Upper lobe of left lung (tissue), 6 donors: ENCODE measurements at regions not wholly inside any gene's neighbourhood (a gene's known extent, or its start where the extent isn't known, plus 50 kb on each side); places are given as distances from the start of the nearest gene placed in this dataset.

Source experiments
- ATAC-seq, 2 donors: fragments of 200-7000 bp; cut with Tn5 transposase; one replicate each; pipeline ENCODE4 v1.9.1; 2022; ENCODE audit warnings: mild to moderate bottlenecking in 2 of 2, moderate library complexity in 2 of 2; ENCODE audit not compliant: low FRiP score in 2 of 2
- DNase-seq, 2 donors: peaks; one replicate each; pipeline ENCODE4 v3.0.0-alpha.2; 2019 to 2020
- H3K27ac ChIP-seq, 4 donors: fragments of 200-600 bp; sonication (generic); one replicate each; pipeline ENCODE4 v1.5.1; 2016 to 2019
- H3K27me3 ChIP-seq, 4 donors: fragments of 200-600 bp; sonication (generic); one replicate each; pipeline ENCODE4 v1.5.1; 2017 to 2019
- H3K36me3 ChIP-seq, 4 donors: fragments of 200-600 bp; sonication (generic); one replicate each; pipeline ENCODE4 v1.5.1; 2016 to 2019
- H3K4me1 ChIP-seq, 4 donors: fragments of 200-600 bp; sonication (generic); one replicate each; pipeline ENCODE4 v1.5.1; 2018 to 2019
- H3K4me3 ChIP-seq, 4 donors: fragments of 200-600 bp; sonication (generic); one replicate each; pipeline ENCODE4 v1.5.1; 2017 to 2019; ENCODE audit warnings: mild to moderate bottlenecking in 2 of 4, moderate library complexity in 1 of 4
- H3K9me3 ChIP-seq, 4 donors: fragments of 200-600 bp; sonication (generic); one replicate each; pipeline ENCODE4 v1.5.1; 2018 to 2019
- CTCF ChIP-seq, 6 experiments: fragments of 450-650 bp in 4 of 6; fragments of 200-600 bp in 2 of 6; sonication (generic) in 2 of 6; IDR thresholded peaks; one replicate each; pipeline ENCODE4 v1.5.1; 2016 to 2019; ENCODE audit warnings: antibody characterized with exemption in 6 of 6
- EP300 ChIP-seq, 4 donors: sonication (generic); formaldehyde crosslinking; IDR thresholded peaks; one replicate each; pipeline ENCODE4 v1.5.1; 2017; ENCODE audit warnings: antibody characterized with exemption in 4 of 4, control low read depth in 2 of 4
- POLR2A ChIP-seq, 4 donors: fragments of 450-650 bp; IDR thresholded peaks; one replicate each; pipeline ENCODE4 v1.5.1; 2016 to 2017; ENCODE audit warnings: antibody characterized with exemption in 4 of 4, mild to moderate bottlenecking in 2 of 4
- POLR2AphosphoS5 ChIP-seq, 2 donors: sonication (generic); formaldehyde crosslinking; IDR thresholded peaks; one replicate each; pipeline ENCODE4 v1.5.1; 2017; ENCODE audit warnings: antibody characterized with exemption in 2 of 2
- WGBS, 2 donors: methylation state at CpG; one replicate each; pipeline ENCODE4 v1.1.5; 2017 to 2018; 5-methylcytosine and 5-hydroxymethylcytosine counted together
- donor health status: DM: no; HTN: no; CAD: no; lungs with moderate emphysema.
- donor health status: DM: no; HTN: yes; CAD: no; lungs with severe emphysema.

- WGBS, 2 donors = 68 to 70% methylated on average over 7 of the region's 7 CpGs
- H3K4me3 ChIP-seq = peak overlapping the region in 2 of 4 donors; percentile 47 to 51
Observed at GRCh38 chr13:33541456-33541855, 255.9 kb upstream of the STARD13 start.

GRCh38 chr13:33541962-33542308 lies 256.4 kb upstream of the STARD13 start:
- ATAC-seq (no peak), DNase-seq (no peak)
- WGBS, 2 donors = 11 to 12% methylated on average over 8 of the region's 8 CpGs
- Histone ChIP-seq H3K4me3 (peak overlapping the region in 3 of 4 donors; percentile 26 to 51 (median 47)), H3K36me3 (no peaks in the 10 kb centered on the region), H3K9me3 (no peaks in the 10 kb centered on the region), H3K4me1 (peaks cover 27 to 31% (median 29%) of the 10 kb centered on the region in 4 donors), H3K27me3 (no peaks in the 10 kb centered on the region), H3K27ac (peak overlapping the region; percentile 90 to 100 (median 97))
- TF ChIP-seq POLR2A (IDR thresholded peaks at IDR 0.05) = peak in 1 of 4 donors; percentile 32
- TF ChIP-seq EP300 (IDR thresholded peaks at IDR 0.05) = no peak

More at GRCh38 chr13:33541456-33541855, 255.9 kb upstream of the STARD13 start:
- no peak for DNase-seq
- Histone ChIP-seq H3K9me3 (no peaks in the 10 kb centered on the region), H3K4me1 (peaks cover 27 to 35% (median 31%) of the 10 kb centered on the region in 4 donors), H3K27me3 (no peaks in the 10 kb centered on the region), H3K27ac (peak overlapping the region; percentile 90 to 100 (median 97)), H3K36me3 (no peaks in the 10 kb centered on the region)
- ATAC-seq = no peak
- no peak for TF ChIP-seq POLR2AphosphoS5 (IDR thresholded peaks at IDR 0.05)
- no peak for TF ChIP-seq CTCF (IDR thresholded peaks at IDR 0.05)
- TF ChIP-seq EP300 (IDR thresholded peaks at IDR 0.05) = no peak
- TF ChIP-seq POLR2A (IDR thresholded peaks at IDR 0.05) = no peak

GRCh38 chr13:33542309-33543088 lies 256.9 kb upstream of the STARD13 start:
- H3K36me3 ChIP-seq = no peaks in the 10 kb centered on the region
- DNase-seq (peak; percentile 98 to 100), ATAC-seq (peak; percentile 97 to 99)
- H3K27me3 ChIP-seq = no peaks in the 10 kb centered on the region
- no peaks in the 10 kb centered on the region for H3K9me3 ChIP-seq
- WGBS, 2 donors = 0% methylated on average over 16 to 45 of the region's 70 CpGs
- H3K4me1 ChIP-seq = peaks cover 26 to 28% (median 27%) of the 10 kb centered on the region in 4 donors
- TF ChIP-seq POLR2A (IDR thresholded peaks at IDR 0.05) (peak in 3 of 4 donors; percentile 49 to 81 (median 65)), EP300 (IDR thresholded peaks at IDR 0.05) (peak; percentile 87 to 95 (median 90)), CTCF (IDR thresholded peaks at IDR 0.05) (peak; percentile 60 to 98 (median 94)), POLR2AphosphoS5 (IDR thresholded peaks at IDR 0.05) (peak; percentile 92 to 93)
- peak overlapping the region; percentile 90 to 100 (median 97) for H3K27ac ChIP-seq
- peak overlapping the region; percentile 26 to 51 (median 40) for H3K4me3 ChIP-seq

- no peaks in the 10 kb centered on the region for H3K36me3 ChIP-seq
- WGBS, 2 donors = 5 to 6% methylated on average over 7 of the region's 7 CpGs
- peak overlapping the region; percentile 90 to 100 (median 97) for H3K27ac ChIP-seq
- H3K4me3 ChIP-seq = peak overlapping the region; percentile 26 to 51 (median 40)
- TF ChIP-seq POLR2A (IDR thresholded peaks at IDR 0.05) (peak in 1 of 4 donors; percentile 8), CTCF (IDR thresholded peaks at IDR 0.05) (no peak), EP300 (IDR thresholded peaks at IDR 0.05) (no peak), POLR2AphosphoS5 (IDR thresholded peaks at IDR 0.05) (no peak)
- DNase-seq (no peak), ATAC-seq (peak in 1 of 2 donors; percentile 3)
- H3K4me1 ChIP-seq = peaks cover 26 to 28% (median 27%) of the 10 kb centered on the region in 4 donors
- no peaks in the 10 kb centered on the region for H3K9me3 ChIP-seq
- no peaks in the 10 kb centered on the region for H3K27me3 ChIP-seq
Observed at GRCh38 chr13:33543089-33543459, 257.5 kb upstream of the STARD13 start.

GRCh38 chr13:33543631-33544265 lies 258.2 kb upstream of the STARD13 start:
- Histone ChIP-seq H3K27me3 (no peaks in the 10 kb centered on the region), H3K4me3 (peak overlapping the region in 3 of 4 donors; percentile 26 to 51 (median 47)), H3K4me1 (peaks cover 26 to 28% (median 27%) of the 10 kb centered on the region in 4 donors), H3K27ac (peak overlapping the region; percentile 90 to 100 (median 97)), H3K36me3 (no peaks in the 10 kb centered on the region), H3K9me3 (no peaks in the 10 kb centered on the region)
- ATAC-seq (no peak), DNase-seq (no peak)
- WGBS, 2 donors = 63% methylated on average over 3 of the region's 3 CpGs
- TF ChIP-seq POLR2AphosphoS5 (IDR thresholded peaks at IDR 0.05) (no peak), EP300 (IDR thresholded peaks at IDR 0.05) (no peak), POLR2A (IDR thresholded peaks at IDR 0.05) (no peak), CTCF (IDR thresholded peaks at IDR 0.05) (no peak)
